ENCODE measurements at regions not wholly inside any gene's neighbourhood (a gene's known extent, or its start where the extent isn't known, plus 50 kb on each side); places are given as distances from the start of the nearest gene placed in this dataset.

GRCh38 chr10:123458933-123459332 is 207.2 kb upstream of the GPR26 start:
- Mint-ChIP-seq H3K4me3 (no peak overlapping the region), H3K27me3 (peaks cover 6 to 7% of the 10 kb centered on the region in 2 donors), H3K9me3 (no peaks in the 10 kb centered on the region), H3K27ac (no peak overlapping the region), H3K36me3 (no peaks in the 10 kb centered on the region), H3K4me1 (no peaks in the 10 kb centered on the region)
- no peak overlapping the region for H3K4me3 ChIP-seq (ENCODE audit: low read length in 2 of 2)
- no peak overlapping the region for H3K27ac ChIP-seq (ENCODE audit: low read depth, low read length)
- intact Hi-C loops (cut with micrococcal nuclease), result no loop called here
- no peaks in the 10 kb centered on the region for H3K4me1 ChIP-seq (ENCODE audit: insufficient read depth, low read length)
- H3K9me3 ChIP-seq (ENCODE audit: control insufficient read depth in 1 of 2, low read length in 2 of 2), result no peaks in the 10 kb centered on the region
- no peaks in the 10 kb centered on the region for H3K27me3 ChIP-seq (ENCODE audit: insufficient read depth, low read length)
- POLR2A ChIA-PET (ENCODE audit: partially characterized antibody), result no interaction called here
- DNase-seq, result no peak
- CTCF ChIA-PET (ENCODE audit: partially characterized antibody), result no interaction called here
- H3K36me3 ChIP-seq (ENCODE audit: insufficient read depth, low read length), result no peaks in the 10 kb centered on the region

- Histone ChIP-seq H3K4me3 (ENCODE audit: low read length in 2 of 2) (no peak overlapping the region), H3K27me3 (ENCODE audit: insufficient read depth, low read length) (no peaks in the 10 kb centered on the region), H3K9me3 (ENCODE audit: control insufficient read depth in 1 of 2, low read length in 2 of 2) (no peaks in the 10 kb centered on the region), H3K36me3 (ENCODE audit: insufficient read depth, low read length) (no peaks in the 10 kb centered on the region), H3K4me1 (ENCODE audit: insufficient read depth, low read length) (no peaks in the 10 kb centered on the region), H3K27ac (ENCODE audit: low read depth, low read length) (no peak overlapping the region)
- Mint-ChIP-seq H3K36me3 (no peaks in the 10 kb centered on the region), H3K4me3 (no peak overlapping the region), H3K27ac (no peak overlapping the region), H3K4me1 (no peaks in the 10 kb centered on the region), H3K27me3 (peaks cover 6 to 8% of the 10 kb centered on the region in 2 donors), H3K9me3 (no peaks in the 10 kb centered on the region)
- ChIA-PET CTCF (ENCODE audit: partially characterized antibody) (no interaction called here), POLR2A (ENCODE audit: partially characterized antibody) (no interaction called here)
- DNase-seq, result no peak
- intact Hi-C loops (cut with micrococcal nuclease), result no loop called here
Observed at GRCh38 chr10:123459371-123460091, 206.6 kb upstream of the GPR26 start.

GRCh38 chr10:123462246-123462645 is 203.9 kb upstream of the GPR26 start:
- Mint-ChIP-seq H3K36me3 (no peaks in the 10 kb centered on the region), H3K27me3 (peaks cover 6 to 11% of the 10 kb centered on the region in 2 donors), H3K4me3 (no peak overlapping the region), H3K27ac (no peak overlapping the region), H3K4me1 (no peaks in the 10 kb centered on the region), H3K9me3 (no peaks in the 10 kb centered on the region)
- Histone ChIP-seq H3K4me3 (ENCODE audit: low read length in 2 of 2) (no peak overlapping the region), H3K27ac (ENCODE audit: low read depth, low read length) (no peak overlapping the region), H3K4me1 (ENCODE audit: insufficient read depth, low read length) (no peaks in the 10 kb centered on the region), H3K36me3 (ENCODE audit: insufficient read depth, low read length) (no peaks in the 10 kb centered on the region), H3K9me3 (ENCODE audit: control insufficient read depth in 1 of 2, low read length in 2 of 2) (no peaks in the 10 kb centered on the region), H3K27me3 (ENCODE audit: insufficient read depth, low read length) (no peaks in the 10 kb centered on the region)
- DNase-seq, result no peak
- POLR2A ChIA-PET (ENCODE audit: partially characterized antibody), result no interaction called here
- intact Hi-C loops (cut with micrococcal nuclease), result no loop called here
- CTCF ChIA-PET (ENCODE audit: partially characterized antibody), result no interaction called here

GRCh38 chr10:123462756-123463155 is 203.4 kb upstream of the GPR26 start:
- no peak overlapping the region for H3K4me3 Mint-ChIP-seq
- peaks cover 4 to 13% of the 10 kb centered on the region in 2 donors for H3K27me3 Mint-ChIP-seq
- intact Hi-C loops (cut with micrococcal nuclease), result no loop called here
- ChIA-PET POLR2A (ENCODE audit: partially characterized antibody) (no interaction called here), CTCF (ENCODE audit: partially characterized antibody) (no interaction called here)
- H3K36me3 Mint-ChIP-seq, result no peaks in the 10 kb centered on the region
- no peaks in the 10 kb centered on the region for H3K4me1 Mint-ChIP-seq
- Histone ChIP-seq H3K4me3 (ENCODE audit: low read length in 2 of 2) (no peak overlapping the region), H3K27ac (ENCODE audit: low read depth, low read length) (no peak overlapping the region), H3K4me1 (ENCODE audit: insufficient read depth, low read length) (no peaks in the 10 kb centered on the region), H3K9me3 (ENCODE audit: control insufficient read depth in 1 of 2, low read length in 2 of 2) (no peaks in the 10 kb centered on the region), H3K36me3 (ENCODE audit: insufficient read depth, low read length) (no peaks in the 10 kb centered on the region), H3K27me3 (ENCODE audit: insufficient read depth, low read length) (no peaks in the 10 kb centered on the region)
- no peak overlapping the region for H3K27ac Mint-ChIP-seq
- H3K9me3 Mint-ChIP-seq, result peaks cover 0 to 2% (median 0%) of the 10 kb centered on the region in 8 donors
- DNase-seq, result no peak

- ChIA-PET CTCF (ENCODE audit: partially characterized antibody) (no interaction called here), POLR2A (ENCODE audit: partially characterized antibody) (no interaction called here)
- Mint-ChIP-seq H3K27me3 (peaks cover 4 to 13% of the 10 kb centered on the region in 2 donors), H3K4me3 (no peak overlapping the region), H3K9me3 (peaks cover 0 to 2% (median 0%) of the 10 kb centered on the region in 8 donors), H3K27ac (no peak overlapping the region), H3K36me3 (no peaks in the 10 kb centered on the region), H3K4me1 (no peaks in the 10 kb centered on the region)
- H3K27me3 ChIP-seq (ENCODE audit: insufficient read depth, low read length), result no peaks in the 10 kb centered on the region
- no peaks in the 10 kb centered on the region for H3K36me3 ChIP-seq (ENCODE audit: insufficient read depth, low read length)
- no peak overlapping the region for H3K4me3 ChIP-seq (ENCODE audit: low read length in 2 of 2)
- H3K4me1 ChIP-seq (ENCODE audit: insufficient read depth, low read length), result no peaks in the 10 kb centered on the region
- no peak for DNase-seq
- H3K9me3 ChIP-seq (ENCODE audit: control insufficient read depth in 1 of 2, low read length in 2 of 2), result no peaks in the 10 kb centered on the region
- H3K27ac ChIP-seq (ENCODE audit: low read depth, low read length), result no peak overlapping the region
- intact Hi-C loops (cut with micrococcal nuclease), result no loop called here
Observed at GRCh38 chr10:123463181-123463580, 203.0 kb upstream of the GPR26 start.

GRCh38 chr10:123463698-123464097 is 202.5 kb upstream of the GPR26 start:
- ChIA-PET CTCF (ENCODE audit: partially characterized antibody) (no interaction called here), POLR2A (ENCODE audit: partially characterized antibody) (no interaction called here)
- no peaks in the 10 kb centered on the region for H3K36me3 ChIP-seq (ENCODE audit: insufficient read depth, low read length)
- no peak overlapping the region for H3K4me3 ChIP-seq (ENCODE audit: low read length in 2 of 2)
- no peak overlapping the region for H3K27ac ChIP-seq (ENCODE audit: low read depth, low read length)
- H3K4me1 Mint-ChIP-seq, result no peaks in the 10 kb centered on the region
- no peaks in the 10 kb centered on the region for H3K4me1 ChIP-seq (ENCODE audit: insufficient read depth, low read length)
- intact Hi-C loops (cut with micrococcal nuclease), result no loop called here
- H3K27me3 Mint-ChIP-seq, result peaks cover 4 to 13% of the 10 kb centered on the region in 2 donors
- H3K36me3 Mint-ChIP-seq, result no peaks in the 10 kb centered on the region
- no peak overlapping the region for H3K27ac Mint-ChIP-seq
- no peaks in the 10 kb centered on the region for H3K9me3 ChIP-seq (ENCODE audit: control insufficient read depth in 1 of 2, low read length in 2 of 2)
- peaks cover 0 to 2% (median 0%) of the 10 kb centered on the region in 8 donors for H3K9me3 Mint-ChIP-seq
- H3K27me3 ChIP-seq (ENCODE audit: insufficient read depth, low read length), result no peaks in the 10 kb centered on the region
- no peak for DNase-seq
- H3K4me3 Mint-ChIP-seq, result no peak overlapping the region

- ChIA-PET POLR2A (ENCODE audit: partially characterized antibody) (no interaction called here), CTCF (ENCODE audit: partially characterized antibody) (no interaction called here)
- DNase-seq, result no peak
- no peaks in the 10 kb centered on the region for H3K36me3 Mint-ChIP-seq
- intact Hi-C loops (cut with micrococcal nuclease), result no loop called here
- no peaks in the 10 kb centered on the region for H3K4me1 Mint-ChIP-seq
- H3K27me3 Mint-ChIP-seq, result peaks cover 4 to 13% of the 10 kb centered on the region in 2 donors
- no peaks in the 10 kb centered on the region for H3K9me3 ChIP-seq (ENCODE audit: control insufficient read depth in 1 of 2, low read length in 2 of 2)
- no peak overlapping the region for H3K27ac Mint-ChIP-seq
- H3K36me3 ChIP-seq (ENCODE audit: insufficient read depth, low read length), result no peaks in the 10 kb centered on the region
- H3K4me3 Mint-ChIP-seq, result no peak overlapping the region
- no peaks in the 10 kb centered on the region for H3K4me1 ChIP-seq (ENCODE audit: insufficient read depth, low read length)
- no peaks in the 10 kb centered on the region for H3K27me3 ChIP-seq (ENCODE audit: insufficient read depth, low read length)
- H3K27ac ChIP-seq (ENCODE audit: low read depth, low read length), result no peak overlapping the region
- H3K9me3 Mint-ChIP-seq, result peaks cover 0 to 2% (median 0%) of the 10 kb centered on the region in 8 donors
- no peak overlapping the region for H3K4me3 ChIP-seq (ENCODE audit: low read length in 2 of 2)
Observed at GRCh38 chr10:123464430-123465323, 201.5 kb upstream of the GPR26 start.
